MM.1S (cell line): ENCODE measurements at regions not wholly inside any gene's neighbourhood (a gene's known extent, or its start where the extent isn't known, plus 50 kb on each side); places are given as distances from the start of the nearest gene placed in this dataset.

Experiments used
- DNase-seq: peaks from one replicate; pipeline ENCODE4 v3.0.0-alpha.2; 2015
- H2AFZ ChIP-seq: fragments of 300-600 bp; sonication (generic); 2 replicates; pipeline ENCODE4 v1.6.0; 2016; ENCODE audit warnings: antibody characterized with exemption, low read length
- H3F3A ChIP-seq: fragments of 300-600 bp; sonication (generic); 2 replicates; pipeline ENCODE4 v1.6.1; 2016; ENCODE audit warnings: mild to moderate bottlenecking, antibody characterized with exemption, low read length, moderate library complexity, mixed read lengths; ENCODE audit not compliant: insufficient read depth
- H3K27ac ChIP-seq: fragments of 300-600 bp; sonication (generic); 2 replicates; pipeline ENCODE4 v1.5.1; 2016; ENCODE audit warnings: mild to moderate bottlenecking, low read length
- H3K27me3 ChIP-seq: fragments of 300-600 bp; sonication (generic); replicated peaks from 2 replicates; pipeline ENCODE4 v1.6.0; 2016; ENCODE audit warnings: low read length; ENCODE audit not compliant: insufficient read depth
- H3K36me3 ChIP-seq: fragments of 300-600 bp; sonication (generic); replicated peaks from 2 replicates; pipeline ENCODE4 v1.6.1; 2016; ENCODE audit warnings: mild to moderate bottlenecking, low read length, mixed read lengths; ENCODE audit not compliant: insufficient read depth
- H3K4me1 ChIP-seq: fragments of 300-600 bp; sonication (generic); 2 replicates; pipeline ENCODE4 v1.6.1; 2016; ENCODE audit warnings: low read length, mixed read lengths
- H3K4me2 ChIP-seq: fragments of 300-600 bp; sonication (generic); 2 replicates; pipeline ENCODE4 v1.6.0; 2016; ENCODE audit warnings: low read depth, low read length
- H3K4me3 ChIP-seq: fragments of 300-600 bp; sonication (generic); 2 replicates; pipeline ENCODE4 v1.5.1; 2016; ENCODE audit warnings: low read length, mixed read lengths
- H3K79me2 ChIP-seq: fragments of 300-600 bp; sonication (generic); 2 replicates; pipeline ENCODE4 v1.6.1; 2016; ENCODE audit warnings: mixed run types, low read length, mixed read lengths
- H3K9ac ChIP-seq: fragments of 300-600 bp; sonication (generic); 2 replicates; pipeline ENCODE4 v1.6.1; 2016; ENCODE audit warnings: low read length, mixed read lengths
- H3K9me2 ChIP-seq: fragments of 300-600 bp; sonication (generic); replicated peaks from 2 replicates; pipeline ENCODE4 v1.6.1; 2016; ENCODE audit warnings: mild to moderate bottlenecking, low read length, mixed read lengths; ENCODE audit not compliant: insufficient read depth
- H3K9me3 ChIP-seq: fragments of 300-600 bp; sonication (generic); replicated peaks from 2 replicates; pipeline ENCODE4 v1.6.1; 2016; ENCODE audit warnings: mild to moderate bottlenecking, low read length, mixed read lengths; ENCODE audit not compliant: insufficient read depth
- H4K20me1 ChIP-seq: fragments of 300-600 bp; sonication (generic); 2 replicates; pipeline ENCODE4 v1.6.1; 2016; ENCODE audit warnings: mild to moderate bottlenecking, low read length, moderate library complexity, mixed read lengths; ENCODE audit not compliant: insufficient read depth
- CTCF ChIP-seq: fragments of 300-600 bp; sonication (generic); IDR thresholded peaks from 2 replicates; pipeline ENCODE4 v1.5.1; 2016; ENCODE audit warnings: antibody characterized with exemption, low read length, mixed read lengths
- EZH2 ChIP-seq: fragments of 300-600 bp; sonication (generic); optimal IDR thresholded peaks from 2 replicates; pipeline ENCODE3; 2017; ENCODE audit warnings: low read depth, mild to moderate bottlenecking, antibody characterized with exemption, low read length, mixed read lengths
- EZH2phosphoT487 ChIP-seq: fragments of 300-600 bp; sonication (generic); IDR thresholded peaks from 2 replicates; pipeline ENCODE4 v1.6.1; 2018; ENCODE audit warnings: antibody characterized with exemption, low read length

- H3K4me2 ChIP-seq, result no peak overlapping the region
- no peaks in the 10 kb centered on the region for H3F3A ChIP-seq
- H2AFZ ChIP-seq, result no peak overlapping the region
- no peaks in the 10 kb centered on the region for H4K20me1 ChIP-seq
- TF ChIP-seq EZH2 (no peak), CTCF (no peak), EZH2phosphoT487 (no peak)
- H3K9ac ChIP-seq, result no peak overlapping the region
- no peaks in the 10 kb centered on the region for H3K27me3 ChIP-seq
- no peaks in the 10 kb centered on the region for H3K36me3 ChIP-seq
- H3K9me2 ChIP-seq, result no peaks in the 10 kb centered on the region
- DNase-seq, result no peak
- no peaks in the 10 kb centered on the region for H3K79me2 ChIP-seq
- no peak overlapping the region for H3K4me3 ChIP-seq
- no peaks in the 10 kb centered on the region for H3K4me1 ChIP-seq
- H3K9me3 ChIP-seq, result no peaks in the 10 kb centered on the region
- H3K27ac ChIP-seq, result no peak overlapping the region
Measured at GRCh38 chr12:80019691-80020090, 79.6 kb upstream of the OTOGL start.

GRCh38 chr12:80018119-80018518 lies 81.2 kb upstream of the OTOGL start:
- H3K27me3 ChIP-seq, result no peaks in the 10 kb centered on the region
- no peak for DNase-seq
- no peaks in the 10 kb centered on the region for H3K9me3 ChIP-seq
- no peak overlapping the region for H3K27ac ChIP-seq
- H3K79me2 ChIP-seq, result no peaks in the 10 kb centered on the region
- no peaks in the 10 kb centered on the region for H4K20me1 ChIP-seq
- H3K9me2 ChIP-seq, result no peaks in the 10 kb centered on the region
- no peak overlapping the region for H3K4me3 ChIP-seq
- no peak overlapping the region for H3K9ac ChIP-seq
- TF ChIP-seq EZH2phosphoT487 (no peak), EZH2 (no peak)
- no peak overlapping the region for H3K4me2 ChIP-seq
- H3K36me3 ChIP-seq, result no peaks in the 10 kb centered on the region
- no peaks in the 10 kb centered on the region for H3K4me1 ChIP-seq
- no peak overlapping the region for H2AFZ ChIP-seq
- no peaks in the 10 kb centered on the region for H3F3A ChIP-seq

- Histone ChIP-seq H3K79me2 (no peaks in the 10 kb centered on the region), H3F3A (no peaks in the 10 kb centered on the region), H4K20me1 (no peaks in the 10 kb centered on the region), H3K27ac (no peak overlapping the region), H3K27me3 (no peaks in the 10 kb centered on the region), H3K9me3 (no peaks in the 10 kb centered on the region), H3K4me2 (no peak overlapping the region), H3K4me1 (no peaks in the 10 kb centered on the region), H3K36me3 (no peaks in the 10 kb centered on the region), H3K9ac (no peak overlapping the region), H3K9me2 (no peaks in the 10 kb centered on the region), H2AFZ (no peak overlapping the region), H3K4me3 (no peak overlapping the region)
- TF ChIP-seq CTCF, result no peak
- no peak for TF ChIP-seq EZH2phosphoT487
- TF ChIP-seq EZH2, result no peak
- DNase-seq, result no peak
Measured at GRCh38 chr12:80017261-80017870, 82.0 kb upstream of the OTOGL start.

GRCh38 chr12:80016684-80017083 lies 81.8 kb upstream of the PPP1R12A start:
- H3K9me3 ChIP-seq, result no peaks in the 10 kb centered on the region
- no peaks in the 10 kb centered on the region for H3F3A ChIP-seq
- H3K79me2 ChIP-seq, result no peaks in the 10 kb centered on the region
- H3K9me2 ChIP-seq, result no peaks in the 10 kb centered on the region
- no peaks in the 10 kb centered on the region for H4K20me1 ChIP-seq
- no peaks in the 10 kb centered on the region for H3K36me3 ChIP-seq
- H3K27me3 ChIP-seq, result no peaks in the 10 kb centered on the region
- no peak overlapping the region for H3K9ac ChIP-seq
- no peak overlapping the region for H3K4me2 ChIP-seq
- no peak overlapping the region for H3K4me3 ChIP-seq
- no peak for DNase-seq
- H3K27ac ChIP-seq, result no peak overlapping the region
- no peaks in the 10 kb centered on the region for H3K4me1 ChIP-seq
- no peak overlapping the region for H2AFZ ChIP-seq
- TF ChIP-seq EZH2 (no peak), EZH2phosphoT487 (no peak), CTCF (no peak)
